Neuronal stem cell (in vitro differentiated cells): ENCODE measurements at regions not wholly inside any gene's neighbourhood (a gene's known extent, or its start where the extent isn't known, plus 50 kb on each side); places are given as distances from the start of the nearest gene placed in this dataset.

Source experiments
- DNase-seq: peaks from one replicate; pipeline ENCODE4 v3.0.0-alpha.2; 2013; ENCODE audit warnings: low spot score
- H2AFZ ChIP-seq: one replicate; pipeline ENCODE4 v1.6.1; 2013; ENCODE audit warnings: mild to moderate bottlenecking, low read length, inconsistent platforms
- H2AK5ac ChIP-seq: 2 replicates; pipeline ENCODE4 v1.6.1; 2013; ENCODE audit warnings: low read depth, mild to moderate bottlenecking, inconsistent platforms, low read length, moderate library complexity, mixed read lengths
- H2BK120ac ChIP-seq: 2 replicates; pipeline ENCODE4 v1.6.1; 2013; ENCODE audit warnings: low read depth, mild to moderate bottlenecking, inconsistent platforms, low read length, moderate library complexity, mixed read lengths
- H2BK12ac ChIP-seq: one replicate; pipeline ENCODE4 v1.6.1; 2013; ENCODE audit warnings: low read length, inconsistent platforms
- H2BK15ac ChIP-seq: 2 replicates; pipeline ENCODE4 v1.6.1; 2013; ENCODE audit warnings: mild to moderate bottlenecking, low read length, inconsistent platforms, mixed read lengths
- H2BK5ac ChIP-seq: one replicate; pipeline ENCODE4 v1.6.1; 2013; ENCODE audit warnings: inconsistent platforms, mild to moderate bottlenecking, low read length, moderate library complexity
- H3K14ac ChIP-seq: one replicate; pipeline ENCODE4 v1.6.1; 2013; ENCODE audit warnings: low read length, inconsistent platforms
- H3K18ac ChIP-seq: 2 replicates; pipeline ENCODE4 v1.6.1; 2013; ENCODE audit warnings: low read length, inconsistent platforms
- H3K23ac ChIP-seq: 2 replicates; pipeline ENCODE4 v1.6.1; 2013; ENCODE audit warnings: low read depth, mild to moderate bottlenecking, mixed read lengths, low read length, inconsistent platforms; ENCODE audit not compliant: poor library complexity
- H3K27ac ChIP-seq: replicated peaks from 3 replicates; pipeline ENCODE4 v1.5.1; 2013; ENCODE audit warnings: low read length, inconsistent platforms
- H3K27me3 ChIP-seq, 3 experiments: 2 replicates each; pipeline ENCODE4 v1.6.1; 2013; ENCODE audit warnings: low read length in 3 of 3, mild to moderate bottlenecking in 2 of 3, inconsistent platforms in 1 of 3, low read depth in 1 of 3, mixed read lengths in 1 of 3, moderate library complexity in 1 of 3; ENCODE audit not compliant: control insufficient read depth in 3 of 3, insufficient read depth in 3 of 3
- H3K36me3 ChIP-seq, 2 donors: replicated peaks in 1 of 2; 2 replicates each; pipeline ENCODE4 v1.6.1; 2013; ENCODE audit warnings: low read length in 2 of 2; ENCODE audit not compliant: control insufficient read depth in 2 of 2, insufficient read depth in 2 of 2
- H3K4ac ChIP-seq: 2 replicates; pipeline ENCODE4 v1.6.1; 2013; ENCODE audit warnings: inconsistent platforms, mild to moderate bottlenecking, low read length, moderate library complexity
- H3K4me1 ChIP-seq, 2 donors: 1 replicate in 1 of 2; 2 replicates in 1 of 2; pipeline ENCODE4 v1.6.1; 2013; ENCODE audit warnings: low read length in 2 of 2, low read depth in 1 of 2; ENCODE audit not compliant: control insufficient read depth in 2 of 2, insufficient read depth in 1 of 2
- H3K4me2 ChIP-seq: one replicate; pipeline ENCODE4 v1.6.1; 2013; ENCODE audit warnings: mild to moderate bottlenecking, low read length, inconsistent platforms; ENCODE audit not compliant: insufficient read depth, poor library complexity, severe bottlenecking
- H3K4me3 ChIP-seq, 2 donors: 2 replicates each; pipeline ENCODE4 v1.5.1; 2013; ENCODE audit warnings: low read length in 2 of 2, mild to moderate bottlenecking in 2 of 2, inconsistent platforms in 1 of 2, moderate library complexity in 1 of 2
- H3K79me1 ChIP-seq: one replicate; pipeline ENCODE4 v1.6.1; 2013; ENCODE audit warnings: low read depth, mild to moderate bottlenecking, inconsistent platforms, low read length, moderate library complexity
- H3K9ac ChIP-seq: one replicate; pipeline ENCODE4 v1.6.1; 2013; ENCODE audit warnings: mild to moderate bottlenecking, low read depth, low read length, inconsistent platforms; ENCODE audit not compliant: poor library complexity
- H3K9me3 ChIP-seq, 2 donors: replicated peaks in 1 of 2; 2 replicates each; pipeline versions ENCODE3 to v1.6.1; 2013; ENCODE audit warnings: low read length in 2 of 2, mild to moderate bottlenecking in 2 of 2, inconsistent platforms in 1 of 2, low read depth in 1 of 2, mixed read lengths in 1 of 2, moderate library complexity in 1 of 2; ENCODE audit not compliant: control insufficient read depth in 2 of 2, insufficient read depth in 1 of 2
- H4K8ac ChIP-seq: one replicate; pipeline ENCODE4 v1.6.1; 2013; ENCODE audit warnings: low read depth, mild to moderate bottlenecking, inconsistent platforms, low read length, moderate library complexity
- H4K91ac ChIP-seq: one replicate; pipeline ENCODE4 v1.6.1; 2013; ENCODE audit warnings: low read length, low read depth, mild to moderate bottlenecking, inconsistent platforms; ENCODE audit not compliant: poor library complexity
- WGBS, 2 donors: extraction: QIAGEN DNeasy Blood & Tissue Kit; methylation state at CpG; one replicate each; pipeline ENCODE4 v1.1.7; 2013; ENCODE audit warnings: missing lambda C conversion rate in 2 of 2, mixed read lengths in 1 of 2; ENCODE audit not compliant: insufficient read length in 2 of 2, insufficient replicate concordance in 1 of 2; ENCODE audit errors: extremely low coverage in 2 of 2; 5-methylcytosine and 5-hydroxymethylcytosine counted together

DNA sequence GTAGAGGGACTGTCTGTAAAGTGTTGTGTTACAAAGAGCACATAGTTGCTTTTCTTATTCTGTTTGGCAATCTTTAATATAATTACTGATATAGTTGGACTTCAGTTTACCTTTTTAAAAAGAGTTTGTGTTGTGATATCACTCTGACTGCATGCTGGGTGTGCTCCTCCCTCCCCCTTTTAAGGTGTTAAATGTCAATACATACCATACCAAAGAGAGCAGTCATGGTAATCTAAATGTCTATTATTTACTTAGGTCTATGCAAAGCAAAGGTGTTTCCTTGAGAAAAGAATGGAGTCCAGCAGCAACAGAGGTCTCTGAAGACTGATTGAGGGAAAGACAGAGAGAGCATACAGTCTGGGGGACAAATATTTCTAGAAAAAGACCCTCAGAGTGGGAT is 275.1 kb upstream of the NRP1 start:
- Histone ChIP-seq H3K4ac (no peak overlapping the region), H3K27ac (no peak overlapping the region), H3K4me1 (no peaks in the 10 kb centered on the region), H3K18ac (no peak overlapping the region), H3K9ac (no peak overlapping the region), H3K27me3 (no peaks in the 10 kb centered on the region), H2BK12ac (no peak overlapping the region), H4K91ac (no peak overlapping the region), H3K4me2 (no peak overlapping the region), H2BK120ac (no peak overlapping the region), H3K14ac (no peak overlapping the region), H2BK15ac (no peak overlapping the region), H2BK5ac (no peak overlapping the region), H3K4me3 (no peak overlapping the region), H3K79me1 (no peaks in the 10 kb centered on the region), H3K9me3 (peaks cover 1 to 18% of the 10 kb centered on the region in 2 donors), H3K23ac (no peak overlapping the region), H3K36me3 (no peaks in the 10 kb centered on the region), H2AFZ (no peak overlapping the region), H2AK5ac (no peak overlapping the region), H4K8ac (no peak overlapping the region)
- no peak for DNase-seq

- H4K91ac ChIP-seq, result no peak overlapping the region
- H3K4me1 ChIP-seq, result no peaks in the 10 kb centered on the region
- H3K4me2 ChIP-seq, result no peak overlapping the region
- H2BK12ac ChIP-seq, result no peak overlapping the region
- no peak overlapping the region for H2BK120ac ChIP-seq
- H2AK5ac ChIP-seq, result no peak overlapping the region
- no CpG with 5 or more reads among the region's 1 CpG for WGBS, 2 donors
- no peak overlapping the region for H3K9ac ChIP-seq
- no peak overlapping the region for H3K4ac ChIP-seq
- H2AFZ ChIP-seq, result no peak overlapping the region
- H3K27me3 ChIP-seq, result no peaks in the 10 kb centered on the region
- H3K27ac ChIP-seq, result no peak overlapping the region
- no peak overlapping the region for H3K18ac ChIP-seq
- H3K4me3 ChIP-seq, result no peak overlapping the region
- H2BK15ac ChIP-seq, result no peak overlapping the region
- no peak overlapping the region for H3K14ac ChIP-seq
- H3K79me1 ChIP-seq, result no peaks in the 10 kb centered on the region
- H2BK5ac ChIP-seq, result no peak overlapping the region
- no peak overlapping the region for H4K8ac ChIP-seq
- H3K9me3 ChIP-seq, result peaks cover 0 to 5% of the 10 kb centered on the region in 2 donors
- DNase-seq, result no peak
- no peak overlapping the region for H3K23ac ChIP-seq
- no peaks in the 10 kb centered on the region for H3K36me3 ChIP-seq
Measured at GRCh38 chr10:33602278-33602677, 267.8 kb upstream of the NRP1 start.

- Histone ChIP-seq H3K23ac (no peak overlapping the region), H4K91ac (no peak overlapping the region), H2BK12ac (no peak overlapping the region), H2BK5ac (no peak overlapping the region), H3K36me3 (no peaks in the 10 kb centered on the region), H3K4me2 (no peak overlapping the region), H2AFZ (no peak overlapping the region), H2BK120ac (no peak overlapping the region), H3K14ac (no peak overlapping the region), H3K27ac (no peak overlapping the region), H4K8ac (no peak overlapping the region), H3K18ac (no peak overlapping the region), H3K9ac (no peak overlapping the region), H3K79me1 (no peaks in the 10 kb centered on the region), H2AK5ac (no peak overlapping the region), H2BK15ac (no peak overlapping the region), H3K4me1 (no peaks in the 10 kb centered on the region), H3K9me3 (peaks cover 2 to 5% of the 10 kb centered on the region in 2 donors), H3K4me3 (no peak overlapping the region), H3K27me3 (no peaks in the 10 kb centered on the region), H3K4ac (no peak overlapping the region)
- no peak for DNase-seq
- no CpG with 5 or more reads among the region's 3 CpGs for WGBS, 2 donors
Measured at GRCh38 chr10:33600381-33600780, 265.9 kb upstream of the NRP1 start.

DNA sequence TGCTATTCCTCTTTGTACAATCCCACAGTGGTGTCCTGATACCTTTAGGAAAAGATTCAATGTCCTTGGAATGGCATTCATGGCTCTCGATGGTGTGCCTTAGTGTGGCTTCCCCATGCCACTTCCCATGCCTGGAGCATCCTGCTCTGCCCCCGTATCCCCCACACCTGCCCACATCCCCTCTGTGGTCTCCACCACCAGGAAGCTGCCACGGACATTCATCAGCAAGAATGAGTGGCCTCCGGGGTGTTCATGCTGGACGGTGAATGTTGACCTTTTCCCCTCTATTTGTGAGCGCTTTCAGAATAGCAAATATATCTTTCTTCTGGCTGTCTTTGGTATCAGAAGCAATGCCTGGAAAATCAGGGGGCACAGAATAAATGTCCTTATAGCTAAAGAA is 262.0 kb upstream of the NRP1 start:
- peaks cover 0 to 7% of the 10 kb centered on the region in 2 donors for H3K4me1 ChIP-seq

More for the DNA sequence above, 262.0 kb upstream of the NRP1 start:
- Histone ChIP-seq H3K4me2 (no peak overlapping the region), H3K36me3 (no peaks in the 10 kb centered on the region), H3K27me3 (no peaks in the 10 kb centered on the region), H2BK15ac (no peak overlapping the region), H4K8ac (no peak overlapping the region), H3K4me3 (no peak overlapping the region), H2BK5ac (no peak overlapping the region), H3K27ac (no peak overlapping the region), H2AK5ac (no peak overlapping the region), H3K9me3 (peaks cover 2 to 5% of the 10 kb centered on the region in 2 donors), H2AFZ (no peak overlapping the region), H3K23ac (no peak overlapping the region), H3K18ac (no peak overlapping the region), H3K4ac (no peak overlapping the region), H2BK12ac (no peak overlapping the region), H3K14ac (no peak overlapping the region), H3K79me1 (peaks cover 2% of the 10 kb centered on the region), H2BK120ac (no peak overlapping the region), H3K9ac (no peak overlapping the region), H4K91ac (no peak overlapping the region)
- no peak for DNase-seq
- no CpG with 5 or more reads among the region's 6 CpGs for WGBS, 2 donors
